ENCODE measurements at regions not wholly inside any gene's neighbourhood (a gene's known extent, or its start where the extent isn't known, plus 50 kb on each side); places are given as distances from the start of the nearest gene placed in this dataset.
"Not testable (repeated sequence)": the region's sequence is repeated elsewhere in the genome, so short reads cannot be mapped to it uniquely, and the experiment has no call there.

DNA sequence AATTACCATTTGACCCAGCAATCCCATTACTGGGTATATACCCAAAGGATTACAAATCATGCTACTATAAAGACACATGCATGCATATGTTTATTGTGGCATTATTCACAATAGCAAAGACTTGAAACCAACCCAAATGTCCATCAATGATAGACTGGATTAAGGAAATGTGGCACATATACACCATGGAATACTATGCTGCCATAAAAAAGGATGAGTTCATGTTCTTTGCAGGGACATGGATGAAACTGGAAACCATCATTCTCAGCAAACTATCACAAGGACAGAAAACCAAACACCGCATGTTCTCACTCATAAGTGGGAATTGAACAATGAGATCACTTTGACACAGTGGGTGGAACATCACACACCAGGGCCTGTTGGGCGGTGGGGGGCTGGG lies 83.9 kb upstream of the MAP3K1 start:
- DNase-seq, result not testable (repeated sequence)

DNA sequence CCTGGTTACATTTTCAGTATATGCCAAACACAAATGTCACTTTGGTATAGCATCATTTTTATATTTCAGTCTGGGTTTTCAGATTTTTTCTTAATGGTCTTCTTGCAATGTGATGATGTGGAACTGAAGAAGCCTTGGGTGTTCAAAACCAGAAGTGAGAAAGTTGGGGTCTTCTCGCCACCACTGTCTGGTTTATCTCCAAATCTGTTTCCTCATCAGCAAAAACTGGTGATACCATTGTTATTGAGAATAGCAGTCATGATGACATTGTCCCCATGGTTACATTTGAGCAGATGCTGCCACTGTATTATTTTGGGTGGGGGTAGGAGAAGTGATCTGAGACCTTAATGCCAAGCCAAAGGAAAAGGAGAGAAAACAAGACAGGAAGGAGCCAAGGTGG lies 85.9 kb upstream of the MAP3K1 start:
- DNase-seq, result no peak

DNA sequence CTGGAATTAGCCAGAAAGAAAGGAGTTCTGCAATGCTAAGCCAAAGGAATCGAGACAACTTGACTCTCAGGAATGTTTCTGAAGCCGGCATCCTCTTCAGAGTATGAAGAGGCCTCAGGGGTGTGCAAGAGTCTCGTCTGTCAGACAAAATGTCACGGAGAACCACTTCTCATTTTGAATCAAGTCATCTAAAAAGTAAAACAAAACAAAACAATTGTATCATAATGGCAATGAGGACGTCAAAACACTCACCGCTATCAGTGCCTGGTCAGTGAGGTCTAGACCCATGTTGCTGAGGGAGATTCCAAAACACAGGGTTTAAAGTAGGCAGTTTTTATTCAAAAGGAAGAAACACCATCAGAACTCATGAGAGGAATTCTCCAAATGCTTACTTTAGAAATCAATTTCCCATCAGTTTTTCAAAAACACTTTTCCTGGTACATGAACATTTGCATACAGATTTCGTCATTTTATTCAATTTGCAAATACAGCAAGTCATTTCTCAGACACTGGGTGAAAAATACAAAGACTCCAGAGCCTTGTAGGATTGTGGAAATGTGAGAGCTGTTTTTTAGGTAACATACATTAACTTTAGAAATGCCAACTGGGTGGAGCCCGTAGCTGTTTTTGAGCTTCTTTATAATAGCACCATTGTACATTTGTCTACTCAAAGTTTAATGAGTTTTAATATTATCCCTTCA lies 89.5 kb upstream of the MAP3K1 start:
- DNase-seq, result no peak

DNA sequence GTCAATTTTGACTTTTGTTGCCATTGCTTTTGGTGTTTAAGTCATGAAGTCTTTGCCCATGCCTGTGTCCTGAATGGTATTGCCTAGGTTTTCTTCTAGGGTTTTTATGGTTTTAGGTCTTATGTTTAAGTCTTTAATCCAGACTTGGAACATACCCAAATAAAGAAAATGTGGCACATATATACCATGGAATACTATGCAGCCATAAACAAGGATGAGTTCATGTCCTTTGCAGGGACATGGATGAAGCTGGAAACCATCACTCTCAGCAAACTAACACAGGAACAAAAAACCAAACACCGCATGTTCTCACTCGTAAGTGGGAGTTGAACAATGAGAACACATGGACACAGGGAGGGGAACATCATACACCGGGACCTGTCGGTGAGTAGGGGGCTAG lies 90.5 kb upstream of the MAP3K1 start:
- DNase-seq, result not testable (repeated sequence)

DNA sequence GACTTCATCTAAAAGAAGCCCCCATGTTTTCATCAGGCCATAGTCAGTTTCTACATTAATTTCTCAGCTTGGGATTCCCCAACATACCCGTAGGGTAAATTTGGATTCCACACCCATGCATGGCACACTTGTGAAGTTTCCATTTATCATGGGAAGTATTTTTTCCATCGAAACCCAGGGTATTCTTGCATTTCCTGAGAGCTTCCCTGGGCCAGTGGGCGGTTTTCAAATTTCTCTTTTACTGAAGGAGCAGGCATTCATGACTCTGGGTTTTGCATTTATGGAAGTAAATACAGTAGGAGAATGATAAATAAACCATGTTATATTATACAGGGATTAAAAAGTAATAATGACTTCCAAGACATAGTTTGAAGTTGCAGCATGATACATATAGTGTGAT lies 93.0 kb upstream of the MAP3K1 start:
- no peak for DNase-seq

DNA sequence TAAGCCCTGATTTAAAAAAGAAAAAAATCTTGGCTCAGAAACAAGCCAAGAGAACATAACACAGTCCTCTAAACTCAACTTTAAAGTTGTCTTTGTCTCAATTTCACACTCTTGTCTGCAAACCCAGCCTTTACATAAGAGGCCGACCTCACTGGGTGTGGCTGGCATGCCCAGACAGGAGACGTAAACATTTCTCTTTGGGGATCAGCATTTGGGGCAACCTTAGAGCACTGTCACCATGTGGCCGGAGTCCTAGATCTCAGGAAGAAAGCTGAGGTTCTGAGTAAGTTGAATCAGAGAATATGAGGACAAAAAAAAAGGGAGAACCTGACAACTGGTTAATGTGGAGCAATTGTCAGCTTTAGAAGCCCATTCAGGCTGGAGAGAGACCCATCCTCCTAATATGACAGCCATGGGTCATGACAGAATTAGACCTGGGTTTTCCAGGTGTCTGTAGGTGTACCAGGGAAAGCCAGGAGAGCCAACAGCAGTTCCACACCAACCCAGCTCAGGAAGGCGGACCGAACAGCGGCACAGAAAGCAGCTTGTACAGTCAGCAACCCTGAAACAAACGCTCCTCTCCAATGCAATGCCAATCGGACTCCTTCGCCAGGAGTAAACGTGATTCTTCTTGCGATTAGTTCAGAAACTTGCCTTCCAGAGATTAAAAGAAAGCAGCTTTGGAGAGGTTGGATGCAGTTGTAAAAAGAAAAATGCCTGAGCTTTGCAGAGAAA lies 97.9 kb upstream of the MAP3K1 start:
- no peak for DNase-seq

DNA sequence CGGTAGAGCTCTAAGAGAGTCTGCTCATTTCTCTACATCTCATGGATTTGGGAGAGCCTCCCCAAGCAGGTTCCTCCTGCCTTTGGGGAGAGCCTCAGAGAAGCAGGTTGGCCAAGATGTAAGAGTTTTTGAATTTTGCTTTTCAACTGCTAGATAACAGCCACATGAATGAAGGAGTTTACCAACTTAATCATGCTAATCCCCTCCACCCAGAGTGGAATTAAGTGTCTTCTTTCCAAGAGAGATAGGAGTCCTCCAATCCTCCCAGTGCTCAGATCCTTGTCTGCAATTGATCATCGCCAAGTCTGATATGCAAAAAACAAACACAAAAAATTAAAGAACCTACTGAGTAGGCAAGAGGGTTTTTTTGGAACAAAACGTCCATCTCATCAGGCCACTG lies 99.4 kb upstream of the MAP3K1 start:
- no peak for DNase-seq

DNA sequence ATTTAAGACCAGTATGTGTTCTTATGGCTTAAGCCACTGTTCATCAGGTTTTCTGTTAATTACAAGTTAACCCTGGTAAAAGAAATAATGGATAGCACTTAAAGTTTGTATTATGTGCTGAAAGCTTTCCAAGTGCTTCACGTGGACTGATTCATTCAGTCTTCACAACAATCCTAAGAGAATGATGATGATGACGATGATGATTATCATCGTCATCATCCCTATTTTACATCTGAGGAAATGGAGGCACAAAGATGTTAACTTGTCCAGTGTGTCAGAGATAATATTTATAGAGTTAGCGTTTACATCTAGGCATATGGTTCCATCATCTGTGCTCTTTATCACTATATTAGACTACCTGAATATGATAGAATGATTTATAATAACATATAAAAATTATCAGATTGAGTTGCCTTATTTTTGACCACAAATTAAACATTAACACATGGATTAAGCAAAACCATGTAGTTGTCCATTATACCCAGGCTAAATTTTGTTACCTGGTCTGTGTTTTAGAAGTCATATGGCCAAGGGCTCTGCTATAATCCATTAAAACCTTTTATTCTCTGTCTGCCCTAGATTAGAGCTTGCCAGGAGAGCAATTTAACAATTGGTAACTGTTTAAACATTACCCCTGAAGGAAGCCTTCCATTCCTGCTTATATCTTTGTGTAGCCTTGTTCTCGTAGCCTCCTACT lies 102.3 kb upstream of the MAP3K1 start:
- no peak for DNase-seq

DNA sequence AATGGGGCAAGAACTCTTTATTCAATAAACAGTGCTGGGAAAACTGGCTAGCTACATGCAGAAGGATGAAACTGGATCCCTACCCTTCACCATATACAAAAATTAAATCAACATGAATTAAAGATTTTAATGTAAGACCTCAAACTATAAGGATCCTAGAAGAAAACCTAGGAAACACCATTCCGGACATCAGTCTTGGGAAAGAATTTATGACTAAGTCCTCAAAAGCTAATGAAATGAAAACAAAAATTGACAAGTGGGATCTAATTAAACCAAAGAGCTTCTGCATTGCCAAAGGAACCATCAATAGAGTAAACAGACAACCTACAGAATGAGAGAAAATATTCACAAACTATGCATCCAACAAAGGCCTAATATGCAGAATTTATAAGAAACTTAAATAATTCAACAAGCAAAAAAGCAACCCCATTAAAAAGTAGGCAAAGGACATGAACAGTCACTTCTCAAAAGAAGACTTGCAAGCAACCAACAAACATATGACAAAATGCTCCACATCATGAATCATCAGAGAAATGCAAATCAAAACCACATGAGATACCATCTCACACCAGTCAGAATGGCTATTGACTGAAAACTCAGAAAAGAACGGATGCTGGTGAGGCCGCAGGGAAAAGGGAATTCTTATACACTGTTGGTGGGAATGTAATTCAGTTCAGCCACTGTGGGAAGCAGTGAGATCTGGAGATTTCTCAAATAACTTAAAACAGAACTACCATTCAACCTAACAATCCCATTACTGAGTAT lies 104.3 kb upstream of the MAP3K1 start:
- DNase-seq, result no peak

DNA sequence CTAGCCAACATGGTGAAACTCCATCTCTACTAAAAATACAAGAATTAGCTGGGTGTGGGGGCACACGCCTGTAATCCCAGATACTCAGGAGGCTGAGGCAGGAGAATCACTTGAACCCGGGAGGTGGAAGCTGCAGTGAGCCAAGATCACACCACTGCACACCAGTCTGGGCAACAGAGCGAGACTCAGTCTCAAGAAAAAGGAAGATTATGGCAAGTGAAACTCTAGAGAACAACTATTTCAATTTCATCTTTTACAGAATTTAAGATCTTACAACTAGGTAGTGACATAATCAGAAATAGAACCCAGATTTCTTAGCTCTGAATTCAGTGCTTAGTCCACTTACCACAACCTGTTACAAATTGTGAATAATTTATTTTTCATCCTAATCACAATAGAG lies 108.8 kb upstream of the MAP3K1 start:
- DNase-seq, result no peak

DNA sequence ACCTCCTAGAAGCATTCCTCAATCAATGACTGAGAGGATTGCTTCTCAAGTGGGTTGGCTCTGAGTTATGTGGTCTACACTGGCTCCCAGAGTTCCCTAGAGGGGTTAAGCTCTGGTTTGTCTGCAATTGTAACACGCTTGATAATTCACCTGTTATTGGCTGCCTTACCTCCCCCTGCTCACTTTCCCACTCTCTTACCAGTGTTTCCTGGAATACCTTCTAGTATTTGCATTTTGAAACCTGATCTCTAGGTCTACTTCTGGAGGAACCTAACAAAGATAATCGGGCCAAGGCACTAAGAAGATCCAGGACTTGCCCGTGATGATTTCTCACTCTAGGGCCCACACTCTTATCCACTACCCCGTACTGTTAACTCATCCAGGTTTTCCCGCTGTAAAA lies 110.1 kb upstream of the MAP3K1 start:
- no peak for DNase-seq

DNA sequence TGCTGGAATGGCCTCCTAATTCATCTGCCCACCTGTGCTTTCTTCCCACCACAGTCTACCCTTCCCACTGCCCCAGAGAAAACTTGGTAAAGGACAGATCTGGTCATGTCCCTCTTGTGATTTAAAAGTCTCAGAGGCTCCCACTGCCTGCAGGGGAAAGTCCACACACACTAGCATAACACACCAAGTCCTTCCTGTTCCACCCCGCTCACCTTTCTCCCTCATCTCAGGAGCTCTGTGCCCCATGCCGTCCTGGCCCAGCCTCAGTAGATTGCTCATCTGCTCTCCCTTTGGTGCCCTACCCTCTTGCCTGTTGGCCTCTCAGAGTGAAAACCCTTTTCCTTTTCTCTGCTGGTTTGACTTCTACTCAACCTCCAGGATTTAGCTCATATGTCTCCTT lies 111.4 kb upstream of the MAP3K1 start:
- DNase-seq, result no peak

DNA sequence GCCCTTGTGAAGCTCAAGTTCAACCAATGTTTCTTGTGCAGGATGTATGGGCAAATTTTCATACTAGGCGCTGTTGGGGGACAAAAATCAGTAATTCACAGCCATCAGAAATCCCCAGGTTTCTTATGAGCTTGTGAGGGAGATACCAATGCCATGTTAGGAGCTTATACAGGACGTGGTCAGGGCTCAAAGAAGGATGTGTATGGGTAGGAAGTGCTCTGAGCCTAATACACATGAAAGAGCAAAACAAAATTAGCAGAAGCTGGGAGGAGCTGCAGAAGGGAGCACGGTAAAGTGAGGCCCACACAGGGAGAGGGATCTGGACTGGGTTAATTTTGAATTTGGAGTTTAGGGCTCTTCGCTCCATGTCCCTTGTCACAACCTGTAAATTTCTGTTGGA lies 114.6 kb upstream of the MAP3K1 start:
- DNase-seq, result no peak

DNA sequence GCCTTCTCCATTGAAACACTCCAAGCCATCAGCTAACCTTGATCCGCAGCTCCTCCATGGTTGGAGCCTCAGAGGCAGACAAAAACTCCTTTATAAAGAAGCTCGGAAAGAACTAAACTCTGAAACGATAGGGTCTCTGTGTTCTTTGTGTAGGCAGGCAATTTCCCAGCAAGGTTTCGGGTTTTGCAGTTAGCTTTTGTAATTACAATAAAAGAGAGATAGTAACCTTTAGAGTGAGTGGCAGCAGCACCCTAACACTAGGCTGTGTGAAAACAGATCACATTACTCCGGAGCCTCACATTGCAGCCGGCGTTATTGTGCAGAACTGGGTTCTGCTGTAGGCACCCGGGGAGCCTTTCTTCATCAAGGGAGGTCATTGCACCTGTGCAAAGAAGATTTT lies 115.8 kb upstream of the MAP3K1 start:
- DNase-seq, result no peak

DNA sequence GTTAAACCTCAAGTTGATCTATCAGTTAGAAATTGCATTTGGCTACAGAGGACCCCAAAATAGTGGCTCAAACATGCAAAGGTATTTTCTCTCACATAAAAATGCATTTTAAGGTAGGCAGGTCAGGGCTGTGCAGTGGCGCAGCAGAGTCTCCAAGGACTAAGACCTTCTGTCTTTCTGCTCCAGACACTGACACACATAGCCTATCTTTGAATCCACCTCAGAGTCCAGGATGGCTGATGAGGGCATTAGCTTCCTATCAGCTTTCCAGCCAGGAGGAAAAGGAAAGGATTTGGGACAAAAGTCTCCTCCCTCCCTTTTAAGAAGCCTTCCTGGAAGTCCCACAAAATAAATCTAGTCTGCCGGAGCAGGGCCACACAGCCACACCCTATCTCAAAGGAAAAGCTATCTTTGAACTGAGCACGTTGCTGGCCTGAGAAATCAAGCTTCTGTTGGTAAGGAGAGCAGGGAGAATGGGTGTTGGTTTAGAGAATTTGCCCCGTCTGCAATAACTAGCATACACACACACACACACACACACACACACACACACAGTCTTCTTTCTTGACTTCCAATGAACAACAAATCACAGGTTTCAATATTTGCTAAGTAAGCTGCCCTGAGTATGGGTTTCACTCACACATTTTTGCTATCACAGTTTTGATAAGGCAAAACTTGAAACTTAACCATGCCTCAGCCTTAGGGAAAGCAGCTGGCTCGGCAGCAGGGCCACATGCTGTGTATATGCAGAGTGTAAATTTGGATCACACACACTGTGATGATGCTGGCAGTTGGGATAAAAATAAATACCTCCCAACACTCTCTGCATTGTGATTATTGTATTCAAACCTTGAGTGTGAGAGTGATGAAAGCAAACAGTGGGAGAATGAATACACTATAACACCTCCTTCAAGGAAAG lies 116.6 kb upstream of the MAP3K1 start:
- no peak for DNase-seq

DNA sequence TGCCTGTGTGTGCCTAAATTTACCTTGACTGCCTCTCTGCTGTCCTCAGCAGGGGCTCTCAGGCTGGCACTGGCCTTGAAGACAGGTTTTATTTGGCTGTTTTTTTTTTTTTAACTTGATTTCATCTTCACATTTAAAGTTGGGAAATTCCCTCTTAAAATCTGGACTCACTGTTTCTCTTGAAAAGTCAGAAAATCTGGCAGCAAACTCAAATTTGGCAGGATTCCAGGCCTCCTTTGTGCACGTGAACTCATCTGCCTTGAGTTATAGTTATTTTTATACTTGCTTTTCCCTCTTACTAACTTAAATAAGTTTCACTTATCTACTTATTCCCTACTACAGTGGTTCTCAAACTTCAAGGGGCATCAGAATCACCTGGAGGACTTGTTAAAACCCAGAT lies 118.4 kb upstream of the MAP3K1 start:
- peak; percentile 49 for DNase-seq

DNA sequence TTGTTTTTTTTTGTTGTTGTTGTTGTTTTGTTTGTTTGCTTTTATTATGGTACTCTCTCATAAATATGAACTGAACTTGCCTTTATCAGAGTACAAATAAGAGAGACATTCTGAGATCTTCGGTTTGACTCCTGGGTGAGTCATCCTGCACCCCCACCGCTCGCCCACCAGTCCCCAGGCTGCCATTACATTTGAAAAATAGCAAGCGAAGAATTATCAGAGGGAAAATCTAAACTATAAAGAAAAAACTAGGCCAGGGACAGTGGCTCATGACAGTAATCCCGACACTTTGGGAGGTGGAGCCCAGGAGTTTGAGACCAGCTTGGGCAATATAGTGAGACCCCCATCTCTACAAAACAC lies 122.1 kb upstream of the MAP3K1 start:
- DNase-seq, result peak; percentile 60

DNA sequence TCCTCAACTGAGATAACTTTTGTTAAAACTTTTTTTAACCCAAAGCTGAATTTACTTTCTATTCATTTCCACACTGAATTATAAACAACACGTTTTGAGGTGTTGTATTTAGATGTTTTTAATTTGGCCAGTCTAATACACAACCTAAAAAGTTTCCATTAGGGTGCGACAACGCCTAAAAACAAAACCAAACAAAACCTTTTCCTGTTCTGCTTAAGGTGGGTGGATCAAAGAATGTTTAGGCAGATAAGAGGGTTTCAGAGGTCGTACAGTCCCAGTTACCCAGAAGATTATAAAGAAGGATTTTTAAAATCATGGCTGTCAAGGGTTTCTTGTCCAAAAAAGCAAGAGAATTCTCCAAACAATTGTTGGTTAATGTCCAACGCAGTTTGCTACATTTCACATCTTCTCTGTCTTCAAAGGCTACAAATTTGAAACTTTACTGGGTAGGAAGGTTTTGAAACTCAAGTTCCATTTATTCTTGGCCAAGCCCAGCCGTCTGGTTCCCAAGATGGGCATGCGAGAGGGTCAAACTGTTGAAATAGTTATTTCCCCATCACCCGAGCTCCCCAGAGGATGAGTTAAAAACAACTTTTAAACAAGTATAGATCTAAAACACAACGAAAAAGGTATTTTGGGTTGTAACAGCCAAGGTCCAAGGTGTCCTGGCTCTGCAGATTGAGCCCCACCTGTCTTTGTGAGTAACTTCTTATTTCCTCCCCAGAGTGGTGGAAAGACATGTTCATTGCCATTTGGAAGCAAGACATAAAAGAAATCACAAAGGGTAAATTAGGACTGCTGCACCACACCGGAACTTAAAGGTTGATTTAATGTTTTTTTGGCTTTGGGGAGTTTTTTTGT lies 122.8 kb upstream of the MAP3K1 start:
- DNase-seq, result no peak

DNA sequence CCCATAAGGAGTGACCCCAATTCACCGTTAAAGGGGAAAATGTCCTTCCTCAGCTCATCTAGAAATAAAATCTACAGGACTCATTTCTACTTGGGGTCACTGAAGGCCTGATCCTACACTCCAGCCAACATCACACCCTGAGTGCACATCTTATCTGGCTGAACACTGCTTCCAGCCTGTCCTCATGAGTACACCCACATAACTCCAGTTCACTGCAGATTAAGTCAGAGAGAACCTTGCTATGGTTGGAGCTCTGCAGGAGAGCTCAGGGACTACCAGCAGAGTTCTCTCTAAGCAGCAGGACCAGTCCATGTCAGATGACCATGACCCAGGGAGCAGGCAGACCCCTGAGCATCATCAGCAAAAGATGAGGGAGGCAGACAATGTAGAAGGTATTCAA lies 126.9 kb upstream of the MAP3K1 start:
- no peak for DNase-seq

DNA sequence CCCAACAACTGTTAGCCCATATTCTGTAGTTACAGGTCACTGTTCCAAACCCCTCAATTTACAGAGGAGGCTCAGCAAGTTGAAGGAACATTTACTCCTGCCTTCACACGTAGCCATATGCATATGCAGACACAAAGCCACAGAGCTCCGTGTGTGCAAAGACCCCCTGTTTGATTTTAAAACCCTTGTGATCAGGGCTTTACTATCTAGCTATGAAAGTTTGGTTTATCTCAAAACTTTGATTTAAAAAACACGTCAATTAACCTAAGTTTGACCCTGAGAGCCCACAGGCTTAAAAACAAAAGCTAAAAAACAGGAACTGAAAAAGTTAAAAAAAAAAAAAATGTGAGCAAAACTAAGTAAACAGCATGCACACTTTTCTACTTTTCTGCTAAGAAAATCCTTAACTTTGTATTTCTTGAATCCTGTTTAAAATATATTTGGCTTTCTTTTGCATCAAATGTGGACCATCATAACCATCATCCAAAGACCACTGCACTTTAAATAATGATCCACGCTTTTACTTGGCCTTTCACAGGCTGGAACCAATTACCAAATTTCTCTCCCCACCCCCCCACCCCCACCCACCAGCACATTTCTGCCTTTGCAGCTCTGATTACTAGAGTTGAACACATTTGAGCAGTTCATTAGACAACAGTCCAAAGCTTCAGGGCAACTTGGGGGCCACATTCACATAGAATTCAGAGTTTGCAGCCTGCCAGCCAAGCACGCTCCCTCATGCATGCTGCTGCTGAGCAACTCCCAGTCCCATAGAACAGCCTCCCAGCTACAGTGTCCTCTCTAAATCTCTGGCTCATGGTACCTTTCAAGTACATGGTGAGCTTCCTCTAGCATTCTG lies 128.8 kb upstream of the MAP3K1 start:
- DNase-seq, result peak; percentile 16

All from CD4-positive, alpha-beta T cell treated with Interleukin-6 for 4 hours (primary cell).